Sigmoid colon (tissue), 6 donors: ENCODE measurements at regions not wholly inside any gene's neighbourhood (a gene's known extent, or its start where the extent isn't known, plus 50 kb on each side); places are given as distances from the start of the nearest gene placed in this dataset.

Experiments used
- DNase-seq: peaks from one replicate; pipeline ENCODE4 v3.0.0-alpha.2; 2019
- H3K27ac ChIP-seq, 4 donors: fragments of 200-600 bp; sonication (generic); one replicate each; pipeline ENCODE4 v1.5.1; 2016 to 2019; ENCODE audit warnings: mild to moderate bottlenecking in 1 of 4
- H3K27me3 ChIP-seq, 3 donors: fragments of 200-600 bp; sonication (generic); one replicate each; pipeline ENCODE4 v1.5.1; 2019; ENCODE audit warnings: mild to moderate bottlenecking in 1 of 3
- H3K36me3 ChIP-seq, 4 donors: fragments of 200-600 bp; sonication (generic); one replicate each; pipeline ENCODE4 v1.5.1; 2016 to 2019
- H3K4me1 ChIP-seq, 4 donors: fragments of 200-600 bp; sonication (generic); one replicate each; pipeline ENCODE4 v1.5.1; 2017 to 2019
- H3K4me3 ChIP-seq, 4 donors: fragments of 200-600 bp; sonication (generic); one replicate each; pipeline ENCODE4 v1.5.1; 2017 to 2019; ENCODE audit warnings: mild to moderate bottlenecking in 2 of 4, moderate library complexity in 1 of 4
- H3K9me3 ChIP-seq, 4 donors: fragments of 200-600 bp in 3 of 4; sonication (generic) in 3 of 4; one replicate each; pipeline versions ENCODE4 v1.5.1 to v1.6.1; 2013 to 2019
- EP300 ChIP-seq, 4 donors: sonication (generic); formaldehyde crosslinking; IDR thresholded peaks; one replicate each; pipeline ENCODE4 v1.6.1; 2017; ENCODE audit warnings: antibody characterized with exemption in 4 of 4
- POLR2A ChIP-seq, 2 donors: fragments of 450-650 bp; IDR thresholded peaks; one replicate each; pipeline ENCODE4 v1.6.1; 2016; ENCODE audit warnings: antibody characterized with exemption in 2 of 2, mild to moderate bottlenecking in 2 of 2, moderate library complexity in 2 of 2
- POLR2AphosphoS5 ChIP-seq, 4 donors: sonication (generic); formaldehyde crosslinking; IDR thresholded peaks; one replicate each; pipeline ENCODE4 v1.6.1; 2017; ENCODE audit warnings: antibody characterized with exemption in 4 of 4
- WGBS, 2 donors: extraction: QIAGEN DNeasy Blood & Tissue Kit; methylation state at CpG; one replicate each; pipeline ENCODE4 v1.1.7; 2013; 5-methylcytosine and 5-hydroxymethylcytosine counted together
- intact Hi-C: fragments of 100-400 bp; cut with DNase I; formaldehyde crosslinking; loops from one replicate; pipeline ENCODE4 v1.15.1; 2023
- TF ChIP-seq, protein P1 (sequence below), 4 experiments: fragments of 450-650 bp in 3 of 4; fragments of 200-600 bp in 1 of 4; IDR thresholded peaks; one replicate each; pipeline ENCODE4 v1.5.1; 2016 to 2019; ENCODE audit warnings: antibody characterized with exemption in 4 of 4, mild to moderate bottlenecking in 3 of 4, moderate library complexity in 2 of 4
- donor health status: healthy with polysubstance abuse.
- donor health status: healthy.

DNA sequence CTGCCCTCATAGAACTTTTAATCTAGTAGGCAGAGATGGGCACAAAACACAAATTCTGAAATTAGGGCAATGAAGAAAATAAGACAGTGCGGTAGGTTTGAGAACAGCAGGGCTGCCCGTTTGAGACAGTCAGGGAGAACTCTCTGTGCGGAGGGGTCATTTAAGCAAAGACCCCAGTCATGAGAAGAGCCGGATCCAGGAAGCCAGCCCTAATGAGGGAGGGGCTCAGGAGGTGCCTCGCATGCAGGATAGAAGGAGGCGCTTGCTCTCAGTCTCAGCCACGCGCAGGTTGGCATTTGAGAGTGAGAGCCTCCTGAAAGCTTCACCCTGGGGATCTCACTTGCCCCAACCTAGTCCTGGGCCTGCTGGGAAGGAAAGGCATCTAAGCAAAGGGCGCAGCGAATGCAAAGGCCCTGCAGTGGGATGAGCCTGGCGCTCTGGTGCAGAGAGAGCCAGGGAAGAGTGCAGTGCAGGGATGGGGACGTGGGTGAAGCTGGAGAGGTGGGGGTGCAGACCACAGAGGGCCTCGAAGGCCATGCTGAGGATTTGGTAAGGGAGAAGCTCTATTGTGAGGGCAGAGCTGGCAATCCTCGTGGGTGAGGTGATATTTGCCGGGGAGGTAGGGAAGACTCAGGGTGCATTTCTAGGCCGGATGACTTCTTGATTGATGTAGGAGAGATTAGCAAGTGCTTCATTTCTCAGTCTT is 130.0 kb upstream of the PTPN1 start:
- H3K27me3 ChIP-seq: no peaks in the 10 kb centered on the region
- H3K36me3 ChIP-seq: no peaks in the 10 kb centered on the region
- H3K4me3 ChIP-seq: no peak overlapping the region
- H3K9me3 ChIP-seq: no peaks in the 10 kb centered on the region
- H3K27ac ChIP-seq: peak overlapping the region; percentile 75 to 83 (median 78)
- DNase-seq: no peak
- 75 to 90% methylated on average over 16 of the region's 16 CpGs for WGBS, 2 donors
- intact Hi-C loops: loop anchor here (1.0 to 5.0 kb wide), 4 partner anchors 58 to 187 kb away; no protein-coding TSS in a partner anchor
- H3K4me1 ChIP-seq: peaks cover 0 to 54% (median 49%) of the 10 kb centered on the region in 4 donors
- TF ChIP-seq POLR2A (IDR thresholded peaks at IDR 0.05) (no peak), POLR2AphosphoS5 (IDR thresholded peaks at IDR 0.05) (no peak), EP300 (IDR thresholded peaks at IDR 0.05) (no peak)
- TF ChIP-seq, protein P1, sequence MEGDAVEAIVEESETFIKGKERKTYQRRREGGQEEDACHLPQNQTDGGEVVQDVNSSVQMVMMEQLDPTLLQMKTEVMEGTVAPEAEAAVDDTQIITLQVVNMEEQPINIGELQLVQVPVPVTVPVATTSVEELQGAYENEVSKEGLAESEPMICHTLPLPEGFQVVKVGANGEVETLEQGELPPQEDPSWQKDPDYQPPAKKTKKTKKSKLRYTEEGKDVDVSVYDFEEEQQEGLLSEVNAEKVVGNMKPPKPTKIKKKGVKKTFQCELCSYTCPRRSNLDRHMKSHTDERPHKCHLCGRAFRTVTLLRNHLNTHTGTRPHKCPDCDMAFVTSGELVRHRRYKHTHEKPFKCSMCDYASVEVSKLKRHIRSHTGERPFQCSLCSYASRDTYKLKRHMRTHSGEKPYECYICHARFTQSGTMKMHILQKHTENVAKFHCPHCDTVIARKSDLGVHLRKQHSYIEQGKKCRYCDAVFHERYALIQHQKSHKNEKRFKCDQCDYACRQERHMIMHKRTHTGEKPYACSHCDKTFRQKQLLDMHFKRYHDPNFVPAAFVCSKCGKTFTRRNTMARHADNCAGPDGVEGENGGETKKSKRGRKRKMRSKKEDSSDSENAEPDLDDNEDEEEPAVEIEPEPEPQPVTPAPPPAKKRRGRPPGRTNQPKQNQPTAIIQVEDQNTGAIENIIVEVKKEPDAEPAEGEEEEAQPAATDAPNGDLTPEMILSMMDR (IDR thresholded peaks at IDR 0.05): no peak

DNA sequence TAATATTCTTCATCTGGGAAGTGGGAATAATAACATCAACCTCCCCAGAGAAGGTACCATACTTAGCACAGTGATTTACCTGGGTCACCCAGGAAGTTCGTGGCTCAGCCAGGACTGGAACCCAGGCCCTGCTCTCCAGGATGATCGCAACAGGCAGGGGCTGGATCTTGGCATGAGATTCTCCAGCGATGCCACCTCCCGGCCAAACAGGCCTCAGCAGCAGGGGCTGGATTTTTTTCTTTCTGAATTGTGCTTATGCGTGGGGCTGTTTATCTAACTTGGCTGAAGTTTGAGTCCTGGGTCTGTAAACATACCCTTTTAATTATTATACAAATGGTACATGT is 129.5 kb upstream of the PTPN1 start:
- Histone ChIP-seq H3K27me3 (no peaks in the 10 kb centered on the region), H3K27ac (peak overlapping the region; percentile 75 to 83 (median 78)), H3K36me3 (no peaks in the 10 kb centered on the region), H3K4me1 (peaks cover 0 to 54% (median 49%) of the 10 kb centered on the region in 4 donors), H3K9me3 (no peaks in the 10 kb centered on the region), H3K4me3 (no peak overlapping the region)
- intact Hi-C loops: no loop called here
- WGBS, 2 donors: 22 to 64% methylated on average over 5 of the region's 5 CpGs
- DNase-seq: no peak
- no peak for TF ChIP-seq EP300 (IDR thresholded peaks at IDR 0.05)
- peak in 2 of 4 donors; percentile 11 to 39 for TF ChIP-seq POLR2AphosphoS5 (IDR thresholded peaks at IDR 0.05)
- TF ChIP-seq, protein P1 (IDR thresholded peaks at IDR 0.05): peak; percentile 9 to 57 (median 48)

DNA sequence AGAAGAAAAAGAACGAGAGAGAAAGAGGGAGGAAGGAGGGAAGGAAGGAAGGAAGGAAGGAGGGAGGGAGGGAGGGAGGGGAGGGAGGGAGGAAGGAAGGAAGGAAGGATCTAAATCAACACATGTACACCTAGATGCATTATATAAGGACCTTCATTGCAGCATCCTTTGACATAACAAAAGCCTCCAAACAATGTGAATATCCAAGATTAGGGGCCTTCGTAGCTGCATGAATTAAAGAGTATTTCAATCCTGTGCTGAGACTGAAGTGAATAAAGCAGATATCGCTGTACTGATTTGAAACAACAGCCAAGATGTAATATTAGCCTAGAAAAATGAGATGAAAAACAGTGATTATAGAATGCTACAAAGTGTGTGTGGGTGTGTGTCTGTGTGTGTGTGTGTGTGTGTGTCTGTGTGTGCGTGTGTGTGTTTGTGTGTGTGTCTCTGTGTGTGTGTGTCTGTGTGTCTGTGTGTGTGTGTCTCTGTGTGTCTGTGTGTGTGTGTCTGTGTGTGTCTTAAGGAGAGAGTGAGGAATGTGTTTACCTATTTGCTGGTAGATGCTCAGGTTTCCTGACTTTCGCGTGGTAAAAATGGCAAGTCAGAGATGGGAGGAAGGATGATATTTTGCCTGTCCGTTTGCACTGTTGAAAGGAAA is 129.0 kb upstream of the PTPN1 start:
- no peaks in the 10 kb centered on the region for H3K9me3 ChIP-seq
- intact Hi-C loops: no loop called here
- peak overlapping the region in 3 of 4 donors; percentile 76 to 83 (median 80) for H3K27ac ChIP-seq
- H3K27me3 ChIP-seq: no peaks in the 10 kb centered on the region
- peaks cover 0 to 54% (median 49%) of the 10 kb centered on the region in 4 donors for H3K4me1 ChIP-seq
- no peak overlapping the region for H3K4me3 ChIP-seq
- WGBS, 2 donors: 58 to 66% methylated on average over 7 of the region's 7 CpGs
- no peak for DNase-seq
- TF ChIP-seq, protein P1 (IDR thresholded peaks at IDR 0.05): no peak
- TF ChIP-seq EP300 (IDR thresholded peaks at IDR 0.05) (no peak), POLR2AphosphoS5 (IDR thresholded peaks at IDR 0.05) (no peak), POLR2A (IDR thresholded peaks at IDR 0.05) (no peak)
- H3K36me3 ChIP-seq: no peaks in the 10 kb centered on the region

DNA sequence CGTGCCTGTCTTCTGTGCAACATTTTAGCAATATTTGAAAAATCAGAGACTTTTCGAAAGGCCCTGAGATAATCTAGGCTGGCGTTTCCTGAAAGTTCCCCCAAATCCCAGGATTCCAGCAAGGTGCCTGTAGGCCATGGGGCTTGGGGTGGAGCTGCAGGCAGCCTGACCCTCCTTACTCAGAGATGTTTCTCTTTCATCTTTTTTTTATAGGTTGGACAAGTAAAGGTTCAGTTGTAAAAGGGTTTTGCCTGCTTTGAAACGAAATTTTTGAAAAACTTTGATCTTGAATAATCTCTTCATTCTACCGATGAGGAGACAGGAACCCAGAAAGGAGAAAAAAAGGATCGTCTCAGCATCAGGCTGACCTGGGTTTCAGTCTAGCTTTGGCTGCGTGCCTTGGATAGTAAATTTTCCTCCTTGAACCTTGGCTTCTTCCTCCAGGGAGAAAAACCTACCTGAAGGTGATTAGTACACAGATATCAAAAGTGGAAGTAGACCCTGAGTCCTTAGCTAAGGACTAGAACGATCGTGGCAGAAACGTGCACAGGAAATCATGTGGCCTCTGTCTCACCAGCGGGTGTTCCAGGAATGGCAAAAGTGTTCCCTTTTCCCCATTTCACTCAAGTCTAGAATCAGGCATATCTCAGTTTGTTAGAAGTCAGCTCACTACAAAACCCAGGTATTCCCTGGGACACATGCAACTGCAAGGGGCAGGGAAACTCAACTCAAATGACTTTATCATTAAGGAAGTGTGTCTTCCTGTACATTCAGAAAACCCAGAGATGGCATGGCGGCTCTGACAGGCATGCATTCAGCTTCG is 128.2 kb upstream of the PTPN1 start:
- Histone ChIP-seq H3K27me3 (no peaks in the 10 kb centered on the region), H3K27ac (peak overlapping the region in 3 of 4 donors; percentile 76 to 83 (median 80)), H3K36me3 (no peaks in the 10 kb centered on the region), H3K4me3 (no peak overlapping the region), H3K4me1 (peaks cover 0 to 54% (median 49%) of the 10 kb centered on the region in 4 donors), H3K9me3 (no peaks in the 10 kb centered on the region)
- TF ChIP-seq POLR2A (IDR thresholded peaks at IDR 0.05): no peak
- TF ChIP-seq POLR2AphosphoS5 (IDR thresholded peaks at IDR 0.05): peak in 1 of 4 donors; percentile 51
- intact Hi-C loops: no loop called here
- DNase-seq: no peak
- 26 to 39% methylated on average over 13 of the region's 13 CpGs for WGBS, 2 donors
